SJCRH30 (cell line): ENCODE measurements at regions not wholly inside any gene's neighbourhood (a gene's known extent, or its start where the extent isn't known, plus 50 kb on each side); places are given as distances from the start of the nearest gene placed in this dataset.

Experiments
- DNase-seq, 2 experiments: peaks; one replicate each; pipeline ENCODE4 v3.0.0-alpha.2; 2015 to 2020
- H3K27ac ChIP-seq: fragments of 250-450 bp; sonication (Bioruptor Pico); 2 replicates; pipeline ENCODE4 v1.5.1; 2020; ENCODE audit warnings: mild to moderate bottlenecking, moderate library complexity
- H3K27me3 ChIP-seq: fragments of 250-450 bp; sonication (Bioruptor Pico); 2 replicates; pipeline ENCODE4 v1.5.1; 2020; ENCODE audit warnings: mild to moderate bottlenecking, moderate library complexity
- H3K36me3 ChIP-seq: fragments of 250-450 bp; sonication (Bioruptor Pico); 2 replicates; pipeline ENCODE4 v1.5.1; 2020; ENCODE audit warnings: mild to moderate bottlenecking, moderate library complexity
- H3K4me1 ChIP-seq: fragments of 250-450 bp; sonication (Bioruptor Pico); 2 replicates; pipeline ENCODE4 v1.5.1; 2020; ENCODE audit warnings: mild to moderate bottlenecking, moderate library complexity
- H3K4me3 ChIP-seq: fragments of 250-450 bp; sonication (Bioruptor Pico); 2 replicates; pipeline ENCODE4 v1.5.1; 2020; ENCODE audit warnings: mild to moderate bottlenecking, moderate library complexity
- H3K9me3 ChIP-seq: fragments of 250-450 bp; sonication (Bioruptor Pico); replicated peaks from 2 replicates; pipeline ENCODE4 v1.5.1; 2020; ENCODE audit warnings: mild to moderate bottlenecking, moderate library complexity

DNA sequence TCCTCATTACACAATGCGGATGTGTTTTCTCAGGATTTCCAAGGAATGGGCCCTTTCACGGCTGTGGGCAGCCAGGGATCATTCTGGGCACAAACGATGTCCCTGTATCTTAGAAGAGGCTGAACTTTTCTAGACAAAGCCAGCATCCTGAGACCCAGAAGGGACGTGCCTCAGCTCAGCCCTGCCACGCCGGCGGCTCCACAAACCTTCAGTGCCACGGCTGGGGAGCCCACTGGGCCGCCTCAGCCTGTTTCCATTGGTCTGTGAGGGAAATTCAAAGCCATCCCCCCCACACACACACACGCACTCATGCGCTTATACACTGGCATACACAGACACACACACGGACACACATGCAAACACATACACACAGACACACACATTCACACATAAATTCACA is 344.9 kb upstream of the MKI67 start:
- H3K36me3 ChIP-seq = no peaks in the 10 kb centered on the region
- H3K4me1 ChIP-seq = no peaks in the 10 kb centered on the region
- H3K27me3 ChIP-seq = no peaks in the 10 kb centered on the region
- no peak overlapping the region for H3K27ac ChIP-seq
- no peak overlapping the region for H3K4me3 ChIP-seq
- no peaks in the 10 kb centered on the region for H3K9me3 ChIP-seq
- DNase-seq = no peak

DNA sequence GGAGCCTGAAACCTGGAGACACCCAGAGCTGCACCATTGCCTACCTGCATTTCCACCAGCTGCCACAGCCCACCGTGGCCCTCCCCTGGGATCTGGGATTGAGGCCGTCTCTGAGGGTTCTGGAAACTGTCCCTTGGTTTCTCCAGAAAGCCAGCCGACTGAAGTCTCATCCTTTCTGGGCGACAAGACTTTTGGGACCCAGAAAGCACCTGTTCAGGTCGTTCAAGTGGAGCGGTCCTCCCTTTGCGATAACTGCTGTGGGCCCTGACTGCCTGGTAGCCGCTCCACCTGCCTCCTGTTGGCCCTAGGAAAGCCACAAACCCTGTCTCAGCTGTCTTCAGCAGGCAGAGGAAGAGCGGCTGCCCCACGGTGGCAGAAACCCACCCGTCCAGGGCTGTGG is 346.0 kb upstream of the MKI67 start:
- no peaks in the 10 kb centered on the region for H3K4me1 ChIP-seq
- no peaks in the 10 kb centered on the region for H3K9me3 ChIP-seq
- no peak overlapping the region for H3K4me3 ChIP-seq
- no peak overlapping the region for H3K27ac ChIP-seq
- no peaks in the 10 kb centered on the region for H3K27me3 ChIP-seq
- H3K36me3 ChIP-seq = no peaks in the 10 kb centered on the region
- DNase-seq = no peak

DNA sequence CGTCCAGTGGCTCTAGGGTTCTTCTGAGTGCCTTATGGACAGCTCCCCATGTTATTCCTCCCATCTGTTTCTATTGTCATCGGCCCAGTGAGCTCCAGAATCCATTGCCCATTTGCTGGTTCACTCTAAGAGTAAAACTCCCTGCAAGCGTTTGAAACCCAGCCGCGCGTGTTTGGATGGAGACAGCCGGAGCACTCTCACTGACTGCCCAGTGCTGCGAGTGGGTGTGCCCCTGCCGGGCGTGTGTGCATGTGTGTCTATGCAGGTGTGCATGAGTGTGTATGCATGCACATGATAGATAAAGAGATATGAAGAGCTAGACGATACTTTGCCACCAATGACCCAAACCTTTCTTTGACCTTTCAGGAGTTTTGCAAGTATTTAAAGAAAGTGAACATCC is 347.2 kb upstream of the MKI67 start:
- H3K9me3 ChIP-seq = no peaks in the 10 kb centered on the region

DNA sequence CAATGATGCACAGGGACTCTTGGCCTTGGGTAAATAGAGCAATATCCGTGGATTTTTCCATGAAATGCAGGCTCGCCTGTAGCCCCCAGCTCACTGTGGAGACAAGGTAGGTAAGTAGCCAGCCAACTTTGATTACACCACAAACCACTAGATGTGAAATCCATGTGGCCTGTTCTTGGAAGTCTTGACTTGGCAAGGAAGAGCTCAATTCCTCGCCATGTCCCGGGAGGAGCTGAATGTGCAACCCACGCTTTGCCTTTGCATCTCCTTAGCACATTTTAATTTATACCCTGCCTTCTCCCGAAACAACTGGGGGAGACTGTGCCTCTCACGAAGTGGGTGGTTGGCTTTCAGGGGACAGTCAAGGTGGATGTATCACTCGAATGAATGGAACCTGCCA is 347.7 kb upstream of the MKI67 start:
- no peak overlapping the region for H3K4me3 ChIP-seq
- no peaks in the 10 kb centered on the region for H3K36me3 ChIP-seq
- no peak for DNase-seq
- H3K9me3 ChIP-seq = no peaks in the 10 kb centered on the region
- H3K4me1 ChIP-seq = no peaks in the 10 kb centered on the region
- H3K27me3 ChIP-seq = no peaks in the 10 kb centered on the region
- no peak overlapping the region for H3K27ac ChIP-seq

More for the DNA sequence above, 347.2 kb upstream of the MKI67 start:
- Histone ChIP-seq H3K27me3 (no peaks in the 10 kb centered on the region), H3K4me3 (no peak overlapping the region), H3K27ac (no peak overlapping the region), H3K4me1 (no peaks in the 10 kb centered on the region), H3K36me3 (no peaks in the 10 kb centered on the region)
- no peak for DNase-seq

DNA sequence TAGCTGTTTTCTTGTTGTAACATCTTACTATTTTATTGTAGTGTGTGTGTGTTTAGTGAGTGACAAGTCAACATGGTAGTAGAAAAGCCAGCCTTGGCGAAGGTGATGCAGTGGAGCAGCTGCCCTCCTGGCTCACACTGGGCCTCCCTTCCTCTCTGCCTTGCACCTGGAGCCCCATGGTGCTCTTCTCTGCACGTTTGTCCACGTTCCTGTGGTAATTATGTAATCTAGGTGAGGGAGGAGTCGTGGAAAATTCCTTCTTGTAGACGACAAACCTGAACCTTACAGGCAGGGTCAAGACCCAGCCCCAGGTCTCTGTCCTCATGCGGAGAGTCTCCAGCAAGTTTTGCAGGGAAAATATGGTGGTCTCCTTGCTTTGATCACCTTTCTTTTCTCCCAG is 348.3 kb upstream of the MKI67 start:
- H3K9me3 ChIP-seq = no peaks in the 10 kb centered on the region
- no peaks in the 10 kb centered on the region for H3K27me3 ChIP-seq

DNA sequence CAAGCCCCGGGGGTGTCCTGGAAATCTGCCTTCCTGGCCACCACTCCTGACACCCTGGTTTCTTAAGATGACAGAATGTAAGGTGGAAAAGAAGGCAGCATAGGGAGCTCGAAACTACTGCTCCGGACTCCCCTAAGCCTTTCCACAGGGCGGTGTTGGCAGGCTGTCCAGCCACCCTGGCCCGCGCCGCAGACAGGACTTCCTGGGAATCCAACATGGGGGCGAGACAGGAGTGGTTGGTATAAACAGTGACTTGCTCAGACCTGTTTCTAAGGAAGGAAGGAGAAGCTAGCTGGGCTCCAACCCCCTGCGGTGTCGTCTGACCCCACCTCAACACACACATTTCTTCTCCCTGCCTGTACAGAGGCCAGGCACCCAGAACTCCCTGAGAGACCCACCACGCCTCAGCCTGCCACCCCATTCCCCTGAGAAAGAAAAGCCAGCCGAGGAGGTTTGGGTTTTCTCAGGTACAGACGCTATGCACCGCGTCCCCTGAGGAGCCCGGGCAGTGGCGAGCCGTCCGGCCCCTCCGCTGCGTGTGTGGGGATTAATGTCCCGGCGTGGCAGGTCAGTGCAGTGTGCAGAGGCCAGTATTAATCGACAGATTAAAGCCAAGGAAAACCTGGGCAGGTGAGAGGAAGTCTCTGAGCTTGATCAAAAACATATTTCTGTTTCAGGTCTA is 349.6 kb upstream of the MKI67 start:
- no peak overlapping the region for H3K4me3 ChIP-seq
- no peak overlapping the region for H3K27ac ChIP-seq
- H3K9me3 ChIP-seq = no peaks in the 10 kb centered on the region
- DNase-seq = no peak
- H3K36me3 ChIP-seq = no peaks in the 10 kb centered on the region
- H3K27me3 ChIP-seq = no peaks in the 10 kb centered on the region
- H3K4me1 ChIP-seq = no peaks in the 10 kb centered on the region

More for the DNA sequence above, 348.3 kb upstream of the MKI67 start:
- no peak for DNase-seq
- Histone ChIP-seq H3K27ac (no peak overlapping the region), H3K4me1 (no peaks in the 10 kb centered on the region), H3K36me3 (no peaks in the 10 kb centered on the region), H3K4me3 (no peak overlapping the region)

DNA sequence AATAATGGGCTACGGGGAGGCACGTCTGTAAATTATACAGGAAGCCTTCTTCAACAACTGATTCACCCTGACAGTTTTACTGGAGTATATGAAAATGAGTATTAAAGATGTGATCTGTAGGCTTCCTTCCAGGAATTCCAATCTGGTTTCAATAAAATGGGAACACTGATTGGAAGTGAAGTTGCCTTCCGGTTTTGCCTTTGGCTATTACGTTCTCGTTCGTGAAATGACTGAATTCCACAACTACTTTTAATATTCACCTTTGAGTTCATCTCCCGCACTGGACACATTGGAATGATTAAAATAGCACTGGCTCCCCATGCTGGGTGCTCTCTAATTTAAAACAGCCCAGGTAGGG is 350.1 kb upstream of the MKI67 start:
- no peak overlapping the region for H3K4me3 ChIP-seq
- H3K9me3 ChIP-seq = no peaks in the 10 kb centered on the region
- DNase-seq = no peak
- no peaks in the 10 kb centered on the region for H3K27me3 ChIP-seq
- H3K36me3 ChIP-seq = no peaks in the 10 kb centered on the region
- H3K27ac ChIP-seq = no peak overlapping the region
- H3K4me1 ChIP-seq = no peaks in the 10 kb centered on the region

DNA sequence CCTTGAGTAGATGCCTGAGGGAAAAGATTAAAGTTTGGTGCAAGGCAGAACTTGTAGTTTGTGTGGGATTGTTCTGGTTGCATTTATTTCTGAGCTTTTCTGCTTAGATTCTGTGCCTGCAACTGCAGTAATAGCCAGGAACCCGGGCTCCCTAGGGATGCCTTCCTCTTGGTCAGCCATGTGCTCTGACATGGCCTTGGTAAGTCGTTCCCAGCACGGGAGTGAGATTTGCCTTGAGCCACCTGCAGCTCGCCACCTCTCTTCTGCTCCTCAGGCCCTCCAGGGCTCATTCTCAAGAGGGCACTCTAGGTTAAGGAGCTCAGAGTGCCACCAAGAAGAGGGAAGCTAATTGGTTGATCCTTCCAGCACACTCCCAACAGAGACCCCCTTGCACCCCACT is 350.6 kb upstream of the MKI67 start:
- H3K36me3 ChIP-seq = no peaks in the 10 kb centered on the region
- no peaks in the 10 kb centered on the region for H3K4me1 ChIP-seq
- H3K27ac ChIP-seq = no peak overlapping the region
- no peaks in the 10 kb centered on the region for H3K9me3 ChIP-seq
- no peaks in the 10 kb centered on the region for H3K27me3 ChIP-seq
- no peak overlapping the region for H3K4me3 ChIP-seq
- DNase-seq = no peak

DNA sequence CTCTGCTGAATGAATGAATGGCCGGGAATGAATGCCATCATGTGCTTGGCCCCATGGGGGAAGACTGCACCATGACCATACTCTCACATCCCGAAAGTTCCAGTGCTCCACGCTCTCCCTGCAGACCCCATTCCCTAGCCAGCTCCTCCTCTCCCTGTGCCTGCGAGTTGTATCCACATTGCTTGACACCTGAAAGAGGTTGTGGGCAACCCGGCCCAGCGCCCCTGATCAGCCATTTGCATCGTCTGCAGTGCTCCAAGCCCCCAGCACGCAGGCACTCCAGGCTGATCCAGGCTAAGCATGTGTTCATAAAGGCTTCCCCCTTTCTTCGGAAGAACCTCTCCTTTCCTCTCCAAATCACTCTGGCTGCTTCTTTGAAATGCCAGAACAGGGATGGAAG is 354.4 kb upstream of the MKI67 start:
- Histone ChIP-seq H3K4me1 (no peaks in the 10 kb centered on the region), H3K27me3 (no peaks in the 10 kb centered on the region), H3K4me3 (no peak overlapping the region), H3K9me3 (no peaks in the 10 kb centered on the region), H3K36me3 (no peaks in the 10 kb centered on the region), H3K27ac (no peak overlapping the region)
- DNase-seq = no peak

DNA sequence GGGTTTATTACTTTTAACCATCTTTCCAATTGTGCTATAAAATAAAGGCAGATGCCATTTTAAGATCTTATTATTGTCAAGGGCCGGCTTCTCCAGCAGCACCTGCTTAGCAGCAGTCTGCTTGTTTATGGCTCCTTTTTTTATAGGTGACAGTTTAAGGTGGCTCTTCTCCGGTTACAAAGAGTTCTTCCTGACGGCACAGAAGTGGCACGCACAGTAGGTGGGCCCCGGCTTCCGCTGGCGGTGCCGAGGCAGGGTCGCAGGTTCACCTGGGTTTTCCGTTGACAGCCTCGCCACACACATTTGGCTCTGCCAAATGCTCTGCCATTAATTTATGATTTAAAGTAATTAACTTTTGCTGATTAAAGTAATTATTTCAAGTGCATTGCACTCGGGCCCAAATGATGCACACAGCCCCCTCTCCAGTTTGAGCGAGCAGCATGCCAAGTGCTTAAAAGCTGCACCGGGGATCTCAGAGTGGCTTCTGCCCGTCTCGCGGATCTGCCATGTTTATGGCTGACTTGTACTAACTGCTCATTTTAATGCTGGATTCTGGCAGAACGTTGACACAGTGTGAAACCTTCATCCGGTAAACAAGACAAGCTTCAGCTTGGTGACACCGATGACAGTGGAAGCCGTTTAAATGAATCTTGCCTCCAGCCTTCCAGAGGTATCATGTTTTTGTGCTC is 355.1 kb upstream of the MKI67 start:
- H3K27ac ChIP-seq = no peak overlapping the region
- H3K27me3 ChIP-seq = no peaks in the 10 kb centered on the region
- H3K9me3 ChIP-seq = no peaks in the 10 kb centered on the region
- DNase-seq = no peak
- H3K36me3 ChIP-seq = no peaks in the 10 kb centered on the region
- no peak overlapping the region for H3K4me3 ChIP-seq
- no peaks in the 10 kb centered on the region for H3K4me1 ChIP-seq

DNA sequence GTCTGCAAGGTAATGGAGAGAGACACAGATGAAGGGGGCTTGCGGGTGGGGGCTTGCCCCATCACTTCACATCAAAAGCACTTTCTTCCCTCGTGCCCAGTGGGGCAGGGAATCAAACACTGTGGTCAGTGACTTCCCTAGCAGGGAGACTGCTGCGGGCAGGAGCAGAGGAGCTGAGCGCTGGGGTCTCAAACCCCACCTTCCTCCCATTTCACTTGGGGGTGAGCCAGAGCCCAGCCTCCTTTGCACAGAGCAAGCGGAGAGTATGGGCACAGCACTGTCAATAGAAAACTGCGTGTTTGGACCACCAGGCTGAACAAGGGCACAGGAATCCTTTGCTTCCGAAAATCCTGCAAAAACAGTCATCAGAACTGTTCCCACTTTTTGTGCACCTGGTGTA is 355.8 kb upstream of the MKI67 start:
- no peak overlapping the region for H3K4me3 ChIP-seq
- H3K9me3 ChIP-seq = no peaks in the 10 kb centered on the region
- H3K36me3 ChIP-seq = no peaks in the 10 kb centered on the region
- H3K4me1 ChIP-seq = no peaks in the 10 kb centered on the region
- H3K27ac ChIP-seq = no peak overlapping the region
- H3K27me3 ChIP-seq = no peaks in the 10 kb centered on the region
- no peak for DNase-seq

DNA sequence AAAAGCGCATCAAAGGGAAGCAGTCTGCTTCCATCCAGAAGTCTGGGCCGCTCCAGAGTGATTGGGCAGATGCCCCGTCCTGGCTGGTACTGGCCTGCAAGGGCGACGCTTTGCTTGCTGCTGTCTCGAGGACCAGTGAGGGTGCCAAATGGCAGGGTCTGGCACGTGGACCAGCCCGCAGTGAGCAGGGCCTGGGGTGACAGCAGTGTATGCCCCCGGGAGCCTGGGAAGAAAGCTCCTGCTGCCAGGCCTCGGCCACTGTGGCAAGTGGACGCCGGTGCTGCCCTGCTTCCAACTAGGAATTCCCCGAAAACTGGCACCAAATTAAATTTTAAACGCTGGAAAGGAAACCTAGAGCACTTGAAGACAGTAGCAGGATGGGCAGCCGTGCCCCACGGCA is 357.0 kb upstream of the MKI67 start:
- no peak for DNase-seq
- Histone ChIP-seq H3K27ac (no peak overlapping the region), H3K4me3 (no peak overlapping the region), H3K4me1 (no peaks in the 10 kb centered on the region), H3K9me3 (no peaks in the 10 kb centered on the region), H3K36me3 (no peaks in the 10 kb centered on the region), H3K27me3 (no peaks in the 10 kb centered on the region)

DNA sequence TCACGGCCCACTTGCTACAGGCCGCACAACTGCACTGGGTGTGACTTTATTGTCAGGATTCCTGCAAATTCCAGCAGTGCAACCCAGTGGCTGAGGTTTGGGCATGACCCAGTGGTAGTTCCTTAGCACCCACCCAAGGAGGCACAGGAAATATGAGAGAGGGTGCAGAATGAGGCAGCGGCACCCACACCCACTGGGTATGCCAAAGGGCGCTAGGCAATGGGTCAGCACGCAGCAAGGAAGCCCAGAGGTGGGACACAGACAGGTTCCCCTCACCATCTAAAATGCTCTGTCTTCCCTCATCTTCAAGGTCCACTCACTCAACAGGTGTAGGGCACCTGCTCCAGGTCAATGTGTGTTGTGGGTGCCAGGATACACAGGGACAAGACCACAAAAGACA is 357.8 kb upstream of the MKI67 start:
- H3K9me3 ChIP-seq = no peaks in the 10 kb centered on the region
- H3K27me3 ChIP-seq = no peaks in the 10 kb centered on the region
- no peak overlapping the region for H3K4me3 ChIP-seq
- no peak for DNase-seq
- H3K27ac ChIP-seq = no peak overlapping the region
- no peaks in the 10 kb centered on the region for H3K36me3 ChIP-seq
- H3K4me1 ChIP-seq = no peaks in the 10 kb centered on the region

DNA sequence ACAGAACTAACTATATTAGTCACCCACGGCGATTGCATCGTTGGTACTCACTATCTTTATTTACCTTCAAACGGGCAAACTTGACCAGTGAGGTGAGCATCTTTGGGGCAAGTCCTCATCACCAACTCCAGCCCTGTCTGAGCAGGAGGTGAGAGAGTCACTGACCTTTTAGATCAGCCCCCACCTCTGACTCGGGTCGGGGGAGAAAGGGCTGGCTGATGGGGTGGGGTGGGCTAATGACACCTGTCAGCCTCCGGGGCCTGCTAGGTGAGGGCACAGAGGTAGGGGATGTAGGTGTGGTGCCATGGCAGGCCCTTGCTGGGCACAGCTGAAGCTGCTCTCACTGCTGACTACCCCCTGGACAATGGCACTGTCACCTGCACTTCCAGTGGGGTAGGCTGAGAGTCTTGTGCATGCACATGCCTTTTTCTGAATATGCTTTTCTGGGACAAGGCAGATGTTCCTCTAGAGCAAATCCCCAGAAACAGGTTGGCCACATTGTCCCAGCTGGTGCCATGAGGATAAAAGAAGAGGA is 359.5 kb upstream of the MKI67 start:
- no peak for DNase-seq
- Histone ChIP-seq H3K4me1 (no peaks in the 10 kb centered on the region), H3K27me3 (no peaks in the 10 kb centered on the region), H3K36me3 (no peaks in the 10 kb centered on the region), H3K9me3 (no peaks in the 10 kb centered on the region), H3K27ac (no peak overlapping the region), H3K4me3 (no peak overlapping the region)

DNA sequence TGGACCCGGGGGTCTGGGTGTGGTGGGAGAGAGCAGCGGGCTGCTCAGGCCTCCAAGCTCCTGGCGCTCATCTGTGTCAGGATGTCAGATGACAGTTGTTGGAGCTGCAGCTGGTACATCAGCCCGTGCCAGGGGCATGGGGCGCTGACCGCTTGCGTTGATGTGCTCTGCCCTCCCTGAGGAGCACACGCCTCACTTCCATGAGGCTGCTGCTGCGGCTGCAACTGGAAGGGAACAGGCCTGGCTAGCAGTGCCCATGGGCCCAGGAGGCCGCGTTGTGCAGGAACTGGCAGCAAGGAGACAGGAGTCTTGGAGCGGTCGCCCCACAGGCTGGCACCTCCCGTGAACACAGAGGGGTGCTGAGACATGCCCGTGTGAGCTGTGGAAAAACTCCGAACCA is 361.3 kb upstream of the MKI67 start:
- no peaks in the 10 kb centered on the region for H3K4me1 ChIP-seq
- DNase-seq = no peak
- no peak overlapping the region for H3K27ac ChIP-seq
- H3K9me3 ChIP-seq = no peaks in the 10 kb centered on the region
- no peak overlapping the region for H3K4me3 ChIP-seq
- no peaks in the 10 kb centered on the region for H3K36me3 ChIP-seq
- H3K27me3 ChIP-seq = no peaks in the 10 kb centered on the region
